Skeletal muscle satellite cell (primary cell): ENCODE measurements at regions not wholly inside any gene's neighbourhood (a gene's known extent, or its start where the extent isn't known, plus 50 kb on each side); places are given as distances from the start of the nearest gene placed in this dataset.

Experiments
- H3K27me3 ChIP-seq: 2 replicates; pipeline ENCODE4 v1.7.0; 2013; ENCODE audit warnings: low read length; ENCODE audit not compliant: control insufficient read depth, insufficient read depth
- H3K36me3 ChIP-seq: 2 replicates; pipeline ENCODE4 v1.7.0; 2013; ENCODE audit warnings: mild to moderate bottlenecking, control low read depth, low read length; ENCODE audit not compliant: insufficient read depth
- H3K4me1 ChIP-seq: 2 replicates; pipeline ENCODE4 v1.7.0; 2013; ENCODE audit warnings: low read length; ENCODE audit not compliant: control insufficient read depth, insufficient read depth
- H3K4me2 ChIP-seq: 2 replicates; pipeline ENCODE4 v1.7.0; 2013; ENCODE audit warnings: mild to moderate bottlenecking, low read length
- H3K4me3 ChIP-seq: 2 replicates; pipeline ENCODE4 v1.7.0; 2013; ENCODE audit warnings: low read length
- H3K9ac ChIP-seq: 2 replicates; pipeline ENCODE4 v1.7.0; 2013; ENCODE audit warnings: mild to moderate bottlenecking, low read depth, low read length, moderate library complexity
- H3K9me3 ChIP-seq: replicated peaks from 2 replicates; pipeline ENCODE4 v1.7.0; 2013; ENCODE audit warnings: mild to moderate bottlenecking, control low read depth, low read length

GRCh38 chr5:158531860-158532259, 567.9 kb downstream of the EBF1 start:
- Histone ChIP-seq H3K9ac (no peak overlapping the region), H3K9me3 (no peaks in the 10 kb centered on the region), H3K4me2 (no peak overlapping the region)

DNA sequence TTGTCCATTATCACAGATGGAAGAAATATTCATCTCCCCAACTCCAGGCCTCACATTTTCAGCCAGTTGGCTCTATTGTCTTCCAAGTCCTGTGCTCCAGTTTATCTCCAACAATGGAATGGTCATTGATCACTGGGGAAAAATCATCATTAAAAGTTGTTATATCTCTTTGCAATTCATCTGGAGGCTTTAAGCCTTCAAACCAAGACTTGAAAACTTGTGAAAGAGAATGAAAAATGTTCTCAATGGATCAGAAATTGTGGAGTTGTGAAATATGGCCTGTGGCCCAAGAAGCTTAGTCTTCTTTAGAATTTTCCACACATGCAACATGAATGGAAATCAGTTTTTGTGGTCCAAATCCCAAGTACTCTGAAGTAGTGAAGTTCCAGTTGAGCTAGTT, 569.6 kb downstream of the EBF1 start:
- H3K27me3 ChIP-seq = peaks cover 4% of the 10 kb centered on the region
- H3K9me3 ChIP-seq = no peaks in the 10 kb centered on the region
- H3K4me1 ChIP-seq = no peaks in the 10 kb centered on the region
- no peak overlapping the region for H3K9ac ChIP-seq
- H3K4me3 ChIP-seq = no peak overlapping the region
- no peaks in the 10 kb centered on the region for H3K36me3 ChIP-seq
- H3K4me2 ChIP-seq = no peak overlapping the region

More at GRCh38 chr5:158531860-158532259, 567.9 kb downstream of the EBF1 start:
- H3K4me1 ChIP-seq = no peaks in the 10 kb centered on the region
- no peak overlapping the region for H3K4me3 ChIP-seq
- H3K36me3 ChIP-seq = no peaks in the 10 kb centered on the region
- H3K27me3 ChIP-seq = peaks cover 8% of the 10 kb centered on the region

- Histone ChIP-seq H3K36me3 (no peaks in the 10 kb centered on the region), H3K9me3 (no peaks in the 10 kb centered on the region), H3K27me3 (peaks cover 4% of the 10 kb centered on the region), H3K4me1 (no peaks in the 10 kb centered on the region), H3K9ac (no peak overlapping the region), H3K4me3 (no peak overlapping the region), H3K4me2 (no peak overlapping the region)
Measured at GRCh38 chr5:158529454-158529853, 570.3 kb downstream of the EBF1 start.

GRCh38 chr5:158525663-158526062, 574.1 kb downstream of the EBF1 start:
- H3K4me2 ChIP-seq = no peak overlapping the region
- no peak overlapping the region for H3K4me3 ChIP-seq
- no peaks in the 10 kb centered on the region for H3K27me3 ChIP-seq
- no peaks in the 10 kb centered on the region for H3K36me3 ChIP-seq
- no peaks in the 10 kb centered on the region for H3K4me1 ChIP-seq
- H3K9ac ChIP-seq = no peak overlapping the region
- no peaks in the 10 kb centered on the region for H3K9me3 ChIP-seq

GRCh38 chr5:158524070-158524469, 575.6 kb downstream of the EBF1 start:
- Histone ChIP-seq H3K9ac (no peak overlapping the region), H3K4me3 (no peak overlapping the region), H3K4me2 (no peak overlapping the region), H3K4me1 (no peaks in the 10 kb centered on the region), H3K9me3 (no peaks in the 10 kb centered on the region), H3K36me3 (no peaks in the 10 kb centered on the region), H3K27me3 (no peaks in the 10 kb centered on the region)

- Histone ChIP-seq H3K9ac (no peak overlapping the region), H3K36me3 (no peaks in the 10 kb centered on the region), H3K4me2 (no peak overlapping the region), H3K27me3 (no peaks in the 10 kb centered on the region), H3K4me1 (no peaks in the 10 kb centered on the region), H3K4me3 (no peak overlapping the region), H3K9me3 (no peaks in the 10 kb centered on the region)
Measured at GRCh38 chr5:158522776-158523175, 576.9 kb downstream of the EBF1 start.

DNA sequence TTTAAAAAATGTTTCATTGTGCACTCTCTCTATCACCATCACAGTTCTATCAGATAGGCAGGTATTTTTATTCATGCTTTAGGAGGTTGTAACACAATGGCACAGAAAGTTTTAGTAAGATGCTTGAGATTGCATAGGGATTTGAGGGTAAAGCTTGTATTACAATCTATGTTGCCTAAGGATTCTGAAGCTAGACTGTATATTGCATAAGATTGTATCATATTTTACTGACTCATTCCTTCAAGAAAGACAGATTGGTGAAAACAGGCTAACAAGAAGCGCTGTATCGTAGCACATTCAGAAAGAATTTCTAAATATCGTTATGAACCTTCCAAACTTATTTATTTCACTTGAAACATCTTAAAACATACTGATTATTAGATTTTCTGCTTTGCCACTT, 577.7 kb downstream of the EBF1 start:
- H3K4me3 ChIP-seq = no peak overlapping the region
- no peak overlapping the region for H3K9ac ChIP-seq
- H3K27me3 ChIP-seq = no peaks in the 10 kb centered on the region
- no peak overlapping the region for H3K4me2 ChIP-seq
- no peaks in the 10 kb centered on the region for H3K9me3 ChIP-seq
- H3K4me1 ChIP-seq = no peaks in the 10 kb centered on the region
- H3K36me3 ChIP-seq = no peaks in the 10 kb centered on the region

DNA sequence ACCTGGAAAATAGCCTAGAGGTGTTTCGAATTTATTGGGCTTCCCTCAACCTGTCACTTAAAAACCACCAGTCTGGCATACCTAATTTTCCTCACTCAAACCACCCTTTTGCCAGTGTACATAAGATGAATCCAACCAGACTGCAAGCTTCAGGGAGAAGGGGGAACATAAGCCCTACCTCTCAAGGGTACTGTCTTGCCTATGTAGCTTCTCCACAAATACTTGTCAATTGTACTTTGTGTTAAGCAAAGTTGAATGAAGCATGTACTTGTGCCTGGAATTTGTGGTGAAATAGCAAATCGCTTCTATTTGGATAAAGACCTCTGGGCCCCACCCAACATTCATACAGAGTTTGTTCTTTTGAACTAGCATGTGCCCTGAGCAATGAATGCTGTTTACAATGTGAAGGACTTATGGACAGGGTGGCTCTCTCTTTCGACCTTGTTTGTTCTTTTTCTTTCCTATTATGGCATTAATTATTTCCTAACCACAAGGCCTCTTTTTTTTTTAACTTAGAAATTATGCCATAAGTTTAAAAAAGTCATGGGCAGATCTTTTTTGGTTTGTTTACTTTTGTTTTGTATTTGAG, 580.2 kb downstream of the EBF1 start:
- H3K36me3 ChIP-seq = no peaks in the 10 kb centered on the region
- H3K4me2 ChIP-seq = no peak overlapping the region
- H3K9ac ChIP-seq = no peak overlapping the region
- no peaks in the 10 kb centered on the region for H3K9me3 ChIP-seq
- H3K4me3 ChIP-seq = no peak overlapping the region
- no peaks in the 10 kb centered on the region for H3K27me3 ChIP-seq
- H3K4me1 ChIP-seq = peaks cover 7% of the 10 kb centered on the region

GRCh38 chr5:158516521-158516920, 583.2 kb downstream of the EBF1 start:
- no peak overlapping the region for H3K4me3 ChIP-seq
- H3K36me3 ChIP-seq = no peaks in the 10 kb centered on the region
- H3K27me3 ChIP-seq = no peaks in the 10 kb centered on the region
- no peak overlapping the region for H3K4me2 ChIP-seq
- no peak overlapping the region for H3K9ac ChIP-seq
- peaks cover 7% of the 10 kb centered on the region for H3K4me1 ChIP-seq
- H3K9me3 ChIP-seq = no peaks in the 10 kb centered on the region

- H3K4me3 ChIP-seq = no peak overlapping the region
- no peak overlapping the region for H3K9ac ChIP-seq
- H3K4me1 ChIP-seq = peaks cover 7% of the 10 kb centered on the region
- H3K27me3 ChIP-seq = no peaks in the 10 kb centered on the region
- no peaks in the 10 kb centered on the region for H3K9me3 ChIP-seq
- H3K36me3 ChIP-seq = no peaks in the 10 kb centered on the region
- no peak overlapping the region for H3K4me2 ChIP-seq
Measured at GRCh38 chr5:158514986-158515359, 584.7 kb downstream of the EBF1 start.

DNA sequence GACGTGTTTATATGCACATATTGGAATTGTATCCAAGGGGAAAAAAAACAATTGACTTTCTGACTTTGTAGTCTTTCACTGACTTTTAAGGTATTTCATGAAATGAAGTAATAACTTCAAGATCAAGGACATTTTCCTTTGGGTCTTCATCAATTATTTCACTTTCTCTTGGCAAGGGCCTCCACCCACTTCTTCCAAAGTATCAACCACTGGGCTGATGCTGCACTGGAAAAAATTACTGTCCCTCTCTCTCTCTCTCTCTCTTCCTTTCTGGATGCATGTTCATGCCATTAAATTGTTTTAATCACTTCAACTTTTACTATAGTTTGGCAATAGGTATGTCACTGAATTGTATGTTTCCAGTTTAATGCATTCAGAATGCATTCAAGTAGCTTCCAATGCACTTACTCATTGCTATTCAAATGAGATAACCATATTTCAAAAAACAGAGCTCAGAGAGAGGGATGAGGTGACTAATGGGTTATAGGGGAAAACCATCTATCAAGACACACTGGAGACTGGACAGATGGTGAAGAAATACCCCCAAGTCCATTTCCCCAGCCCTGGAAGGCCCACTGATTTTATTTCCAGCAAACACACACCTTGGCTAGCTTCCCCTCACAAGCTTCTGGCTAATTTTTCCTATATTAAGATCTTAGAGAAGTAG, 585.3 kb downstream of the EBF1 start:
- H3K9ac ChIP-seq = no peak overlapping the region
- H3K4me2 ChIP-seq = no peak overlapping the region
- H3K36me3 ChIP-seq = no peaks in the 10 kb centered on the region
- H3K27me3 ChIP-seq = no peaks in the 10 kb centered on the region
- peaks cover 7% of the 10 kb centered on the region for H3K4me1 ChIP-seq
- H3K9me3 ChIP-seq = no peaks in the 10 kb centered on the region
- no peak overlapping the region for H3K4me3 ChIP-seq
